Chondrocyte (in vitro differentiated cells): ENCODE measurements at regions not wholly inside any gene's neighbourhood (a gene's known extent, or its start where the extent isn't known, plus 50 kb on each side); places are given as distances from the start of the nearest gene placed in this dataset.

ENCODE experiments used
- DNase-seq: peaks from one replicate; pipeline ENCODE4 v3.0.0; 2021; ENCODE audit warnings: mixed read lengths, low spot score
- H3K27ac Mint-ChIP-seq: one replicate; pipeline ENCODE4 v1.8.0; 2021; ENCODE audit warnings: mild to moderate bottlenecking, moderate library complexity, mixed read lengths; ENCODE audit not compliant: unreplicated experiment
- H3K27me3 Mint-ChIP-seq: 2 replicates; pipeline ENCODE4 v1.8.0; 2021; ENCODE audit warnings: low read depth, mixed read lengths
- H3K36me3 Mint-ChIP-seq: 2 replicates; pipeline ENCODE4 v1.8.0; 2021; ENCODE audit warnings: low read depth, mixed read lengths
- H3K4me1 Mint-ChIP-seq: 2 replicates; pipeline ENCODE4 v1.8.0; 2021; ENCODE audit warnings: low read depth, mild to moderate bottlenecking, mixed read lengths
- H3K4me3 Mint-ChIP-seq: one replicate; pipeline ENCODE4 v1.8.0; 2021; ENCODE audit warnings: mild to moderate bottlenecking, moderate library complexity, mixed read lengths; ENCODE audit not compliant: unreplicated experiment
- H3K9me3 Mint-ChIP-seq: 2 replicates; pipeline ENCODE4 v1.8.0; 2021; ENCODE audit warnings: low read depth, mixed read lengths
- TF ChIP-seq, protein P1 (sequence below): fragments of 200-600 bp; sonication (generic); IDR thresholded peaks from 2 replicates; pipeline ENCODE4 v1.5.0; 2021; ENCODE audit warnings: antibody characterized with exemption, mild to moderate bottlenecking, moderate library complexity

DNA sequence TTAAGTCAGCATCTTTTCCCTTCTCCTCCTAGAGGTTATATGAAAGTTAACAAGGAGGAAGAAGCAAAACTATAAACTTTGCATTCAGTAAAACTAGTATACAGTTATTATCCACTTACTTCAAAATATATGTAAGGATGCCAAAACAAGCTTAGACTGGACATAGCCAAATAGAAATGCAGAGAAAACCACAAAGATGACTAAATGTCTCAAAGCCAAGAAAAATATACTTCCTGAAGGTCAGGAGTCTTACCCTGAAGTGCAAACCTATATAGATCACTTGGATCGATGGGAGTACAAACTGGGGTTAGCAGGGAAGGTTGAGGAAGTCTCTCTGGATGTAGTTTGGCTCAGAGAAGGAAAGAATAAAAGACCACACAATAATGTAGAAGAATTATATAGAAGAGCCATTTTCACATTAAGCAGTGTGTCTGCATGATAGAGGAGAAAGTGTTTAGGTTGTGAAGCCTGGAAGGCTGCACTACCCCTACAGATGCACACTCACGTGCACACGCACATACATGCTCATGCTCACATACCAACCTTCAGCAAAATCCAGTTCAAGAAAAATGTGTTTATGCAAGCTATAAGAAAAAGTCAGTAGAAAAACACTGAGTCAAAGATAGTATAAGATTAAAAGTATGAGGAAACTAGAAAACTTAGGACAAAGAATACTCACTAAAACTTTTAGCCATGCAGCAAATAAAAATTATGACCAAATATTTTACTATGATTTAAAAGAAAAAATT, 112.1 kb upstream of the RXFP2 start:
- H3K27me3 Mint-ChIP-seq, result peaks cover 5% of the 10 kb centered on the region
- H3K27ac Mint-ChIP-seq, result no peak overlapping the region
- peaks cover 38% of the 10 kb centered on the region for H3K4me1 Mint-ChIP-seq
- no peak overlapping the region for H3K4me3 Mint-ChIP-seq
- TF ChIP-seq, protein P1, sequence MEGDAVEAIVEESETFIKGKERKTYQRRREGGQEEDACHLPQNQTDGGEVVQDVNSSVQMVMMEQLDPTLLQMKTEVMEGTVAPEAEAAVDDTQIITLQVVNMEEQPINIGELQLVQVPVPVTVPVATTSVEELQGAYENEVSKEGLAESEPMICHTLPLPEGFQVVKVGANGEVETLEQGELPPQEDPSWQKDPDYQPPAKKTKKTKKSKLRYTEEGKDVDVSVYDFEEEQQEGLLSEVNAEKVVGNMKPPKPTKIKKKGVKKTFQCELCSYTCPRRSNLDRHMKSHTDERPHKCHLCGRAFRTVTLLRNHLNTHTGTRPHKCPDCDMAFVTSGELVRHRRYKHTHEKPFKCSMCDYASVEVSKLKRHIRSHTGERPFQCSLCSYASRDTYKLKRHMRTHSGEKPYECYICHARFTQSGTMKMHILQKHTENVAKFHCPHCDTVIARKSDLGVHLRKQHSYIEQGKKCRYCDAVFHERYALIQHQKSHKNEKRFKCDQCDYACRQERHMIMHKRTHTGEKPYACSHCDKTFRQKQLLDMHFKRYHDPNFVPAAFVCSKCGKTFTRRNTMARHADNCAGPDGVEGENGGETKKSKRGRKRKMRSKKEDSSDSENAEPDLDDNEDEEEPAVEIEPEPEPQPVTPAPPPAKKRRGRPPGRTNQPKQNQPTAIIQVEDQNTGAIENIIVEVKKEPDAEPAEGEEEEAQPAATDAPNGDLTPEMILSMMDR, result no peak
- no peaks in the 10 kb centered on the region for H3K36me3 Mint-ChIP-seq
- no peak for DNase-seq
- no peaks in the 10 kb centered on the region for H3K9me3 Mint-ChIP-seq

DNA sequence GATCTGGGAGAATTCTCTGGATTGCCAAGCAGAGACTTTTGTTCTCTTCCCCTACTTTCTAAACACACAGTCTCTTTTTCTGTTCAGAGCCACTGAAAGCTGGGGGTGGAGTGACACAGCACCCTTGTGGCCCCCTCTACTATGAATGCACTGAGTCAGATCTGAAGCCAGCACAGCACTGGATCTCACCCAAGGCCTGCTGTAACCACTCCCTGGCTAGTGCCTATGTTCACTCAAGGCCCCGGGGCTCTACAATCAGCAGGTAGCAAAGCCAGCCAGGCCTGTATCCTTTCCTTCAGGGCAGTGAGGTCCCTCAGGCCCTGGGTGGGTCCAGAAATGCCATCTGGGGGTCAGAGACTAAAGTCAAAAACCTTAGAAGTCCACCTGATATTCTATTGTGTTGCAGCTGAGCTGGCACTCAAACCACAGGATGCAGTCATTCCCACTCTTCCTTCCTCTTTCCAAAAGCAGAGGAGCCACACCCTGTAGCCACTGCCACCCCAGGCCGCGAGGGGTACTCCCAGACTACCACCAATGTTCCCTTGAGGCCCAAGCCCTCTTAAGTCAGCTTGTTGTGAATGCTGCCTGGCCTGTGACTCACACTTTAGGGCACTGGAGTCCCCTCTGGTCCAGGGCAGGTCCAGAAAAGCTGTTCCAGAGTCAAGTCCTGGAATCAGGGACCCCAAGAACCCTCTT, 110.1 kb upstream of the RXFP2 start:
- peaks cover 38% of the 10 kb centered on the region for H3K4me1 Mint-ChIP-seq
- no peak overlapping the region for H3K27ac Mint-ChIP-seq
- DNase-seq, result no peak
- H3K27me3 Mint-ChIP-seq, result no peaks in the 10 kb centered on the region
- H3K9me3 Mint-ChIP-seq, result peaks cover 14% of the 10 kb centered on the region
- H3K4me3 Mint-ChIP-seq, result no peak overlapping the region
- TF ChIP-seq, protein P1, result no peak
- H3K36me3 Mint-ChIP-seq, result peaks cover 2% of the 10 kb centered on the region

DNA sequence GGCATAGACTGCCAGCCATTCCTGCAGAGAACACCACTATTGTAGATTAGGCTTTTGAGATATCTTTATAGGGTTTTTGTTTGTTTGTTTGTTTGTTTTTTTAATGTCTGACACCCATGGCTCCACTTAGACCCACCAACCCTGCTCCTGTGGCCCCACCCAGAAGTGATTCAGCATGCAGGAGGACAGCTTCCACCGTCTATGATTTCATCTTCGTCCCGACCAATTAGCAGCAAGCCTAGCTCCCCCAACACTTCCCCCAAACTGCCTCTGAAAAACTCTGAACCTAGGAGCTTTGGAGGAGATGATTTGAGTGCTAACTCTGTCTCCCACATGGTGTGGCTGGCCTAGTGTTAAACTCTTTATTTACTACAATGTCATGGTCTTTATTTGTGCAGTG, 108.3 kb upstream of the RXFP2 start:
- Mint-ChIP-seq H3K36me3 (peaks cover 4% of the 10 kb centered on the region), H3K4me3 (no peak overlapping the region), H3K4me1 (peaks cover 28% of the 10 kb centered on the region)

DNA sequence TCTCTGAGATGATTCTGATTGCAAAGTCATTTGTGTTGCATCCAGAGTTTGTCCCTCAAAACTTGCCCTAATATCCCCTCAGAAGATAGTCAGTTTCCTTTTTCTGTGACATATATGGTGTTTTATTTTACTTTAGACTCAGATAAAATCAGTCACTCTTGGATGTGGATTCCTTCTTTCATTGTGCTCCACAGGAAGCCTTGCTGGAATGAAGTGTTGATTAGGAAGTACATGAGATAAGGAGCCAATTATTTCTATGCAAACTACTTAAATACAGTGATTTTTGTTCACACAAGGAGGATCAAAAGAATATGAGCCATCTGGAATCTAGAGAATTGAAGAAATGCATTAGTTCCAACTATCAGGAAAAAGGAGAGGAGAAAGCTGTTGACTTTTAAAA, 107.6 kb upstream of the RXFP2 start:
- Mint-ChIP-seq H3K36me3 (peaks cover 4% of the 10 kb centered on the region), H3K27me3 (no peaks in the 10 kb centered on the region), H3K9me3 (peaks cover 31% of the 10 kb centered on the region), H3K4me3 (no peak overlapping the region), H3K4me1 (peaks cover 21% of the 10 kb centered on the region), H3K27ac (no peak overlapping the region)
- no peak for DNase-seq
- TF ChIP-seq, protein P1, result no peak

More for the DNA sequence above, 108.3 kb upstream of the RXFP2 start:
- no peak for DNase-seq
- Mint-ChIP-seq H3K27me3 (no peaks in the 10 kb centered on the region), H3K27ac (no peak overlapping the region), H3K9me3 (peaks cover 26% of the 10 kb centered on the region)
- TF ChIP-seq, protein P1, result no peak

DNA sequence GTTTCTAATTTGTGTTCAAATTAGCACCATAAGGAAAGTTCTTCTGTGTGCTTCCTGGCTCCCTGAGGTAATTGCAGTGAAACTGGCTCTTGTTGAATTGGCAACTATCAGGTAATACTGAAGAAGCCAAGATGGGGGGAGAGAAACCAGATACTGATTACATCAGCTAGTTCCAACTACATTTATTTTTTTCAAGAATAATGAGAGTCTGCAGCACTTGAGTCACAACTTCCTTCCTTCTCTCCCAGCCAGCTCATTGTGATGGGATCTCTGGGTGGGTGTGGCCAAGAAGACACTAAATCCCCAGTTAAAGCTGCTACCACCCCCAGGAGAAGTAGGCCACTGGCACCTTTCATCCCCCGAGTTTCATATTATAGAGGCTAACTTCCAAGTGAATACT, 100.7 kb upstream of the RXFP2 start:
- Mint-ChIP-seq H3K27ac (no peak overlapping the region), H3K4me1 (peaks cover 3% of the 10 kb centered on the region), H3K9me3 (peaks cover 38% of the 10 kb centered on the region), H3K27me3 (no peaks in the 10 kb centered on the region), H3K4me3 (no peak overlapping the region), H3K36me3 (peaks cover 7% of the 10 kb centered on the region)
- TF ChIP-seq, protein P1, result no peak
- DNase-seq, result no peak
